ENCODE measurements at regions not wholly inside any gene's neighbourhood (a gene's known extent, or its start where the extent isn't known, plus 50 kb on each side); places are given as distances from the start of the nearest gene placed in this dataset.

- Mint-ChIP-seq H3K27me3 (ENCODE audit: insufficient read depth) (peaks cover 4% of the 10 kb centered on the region), H3K9me3 (no peaks in the 10 kb centered on the region), H3K36me3 (ENCODE audit: low read depth) (no peaks in the 10 kb centered on the region), H3K4me3 (no peak overlapping the region), H3K27ac (no peak overlapping the region), H3K4me1 (ENCODE audit: low read depth) (no peaks in the 10 kb centered on the region)
- intact Hi-C loops (cut with micrococcal nuclease), result no loop called here
- DNase-seq (ENCODE audit: low spot score), result no peak
Measured at GRCh38 chr11:18878211-18878610, 61.0 kb downstream of the MRGPRX1 start.

GRCh38 chr11:18865951-18866350, 73.3 kb downstream of the MRGPRX1 start:
- no peaks in the 10 kb centered on the region for H3K36me3 Mint-ChIP-seq (ENCODE audit: low read depth)
- peaks cover 3% of the 10 kb centered on the region for H3K27me3 Mint-ChIP-seq (ENCODE audit: insufficient read depth)
- H3K4me1 Mint-ChIP-seq (ENCODE audit: low read depth), result no peaks in the 10 kb centered on the region
- no peaks in the 10 kb centered on the region for H3K9me3 Mint-ChIP-seq
- H3K27ac Mint-ChIP-seq, result no peak overlapping the region
- H3K4me3 Mint-ChIP-seq, result no peak overlapping the region
- intact Hi-C loops (cut with micrococcal nuclease), result no loop called here
- no peak for DNase-seq (ENCODE audit: low spot score)

DNA sequence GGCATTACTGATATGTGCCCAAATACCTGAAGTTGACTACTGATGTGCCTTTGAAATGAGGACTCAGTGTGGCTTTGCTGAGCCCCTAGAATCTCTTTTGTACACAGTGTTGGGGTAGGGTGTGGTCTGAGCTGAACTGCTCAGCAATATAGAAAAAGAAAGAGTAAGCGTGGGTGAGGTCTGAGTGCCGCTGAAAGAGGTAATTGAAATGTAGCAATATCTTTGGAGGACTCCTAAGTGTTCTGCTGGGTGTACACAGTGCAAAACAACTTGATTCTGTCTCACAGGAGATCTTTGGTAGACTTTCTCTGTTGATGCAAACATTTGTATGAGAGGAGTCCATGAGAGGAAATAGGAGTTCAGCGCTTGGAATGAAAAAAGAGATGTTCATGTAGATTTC, 73.7 kb upstream of the PTPN5 start:
- Mint-ChIP-seq H3K4me1 (ENCODE audit: low read depth) (no peaks in the 10 kb centered on the region), H3K27ac (no peak overlapping the region), H3K4me3 (no peak overlapping the region), H3K36me3 (ENCODE audit: low read depth) (no peaks in the 10 kb centered on the region), H3K9me3 (no peaks in the 10 kb centered on the region), H3K27me3 (ENCODE audit: insufficient read depth) (peaks cover 3% of the 10 kb centered on the region)
- no peak for DNase-seq (ENCODE audit: low spot score)
- intact Hi-C loops (cut with micrococcal nuclease), result no loop called here

GRCh38 chr11:18853086-18853720, 61.6 kb upstream of the PTPN5 start:
- intact Hi-C loops (cut with micrococcal nuclease), result loop anchor here (1.0 kb wide), 1 partner anchor 78 kb away; no protein-coding TSS in a partner anchor

GRCh38 chr11:18849406-18849805, 57.8 kb upstream of the PTPN5 start:
- no peaks in the 10 kb centered on the region for H3K4me1 Mint-ChIP-seq (ENCODE audit: low read depth)
- H3K4me3 Mint-ChIP-seq, result no peak overlapping the region
- no peak for DNase-seq (ENCODE audit: low spot score)
- H3K36me3 Mint-ChIP-seq (ENCODE audit: low read depth), result no peaks in the 10 kb centered on the region
- H3K27ac Mint-ChIP-seq, result no peak overlapping the region
- peaks cover 20% of the 10 kb centered on the region for H3K27me3 Mint-ChIP-seq (ENCODE audit: insufficient read depth)
- no peaks in the 10 kb centered on the region for H3K9me3 Mint-ChIP-seq
- intact Hi-C loops (cut with micrococcal nuclease), result no loop called here

More at GRCh38 chr11:18853086-18853720, 61.6 kb upstream of the PTPN5 start:
- H3K36me3 Mint-ChIP-seq (ENCODE audit: low read depth), result no peaks in the 10 kb centered on the region
- DNase-seq (ENCODE audit: low spot score), result no peak
- no peak overlapping the region for H3K27ac Mint-ChIP-seq
- no peaks in the 10 kb centered on the region for H3K4me1 Mint-ChIP-seq (ENCODE audit: low read depth)
- peaks cover 18% of the 10 kb centered on the region for H3K27me3 Mint-ChIP-seq (ENCODE audit: insufficient read depth)
- no peak overlapping the region for H3K4me3 Mint-ChIP-seq
- H3K9me3 Mint-ChIP-seq, result no peaks in the 10 kb centered on the region

DNA sequence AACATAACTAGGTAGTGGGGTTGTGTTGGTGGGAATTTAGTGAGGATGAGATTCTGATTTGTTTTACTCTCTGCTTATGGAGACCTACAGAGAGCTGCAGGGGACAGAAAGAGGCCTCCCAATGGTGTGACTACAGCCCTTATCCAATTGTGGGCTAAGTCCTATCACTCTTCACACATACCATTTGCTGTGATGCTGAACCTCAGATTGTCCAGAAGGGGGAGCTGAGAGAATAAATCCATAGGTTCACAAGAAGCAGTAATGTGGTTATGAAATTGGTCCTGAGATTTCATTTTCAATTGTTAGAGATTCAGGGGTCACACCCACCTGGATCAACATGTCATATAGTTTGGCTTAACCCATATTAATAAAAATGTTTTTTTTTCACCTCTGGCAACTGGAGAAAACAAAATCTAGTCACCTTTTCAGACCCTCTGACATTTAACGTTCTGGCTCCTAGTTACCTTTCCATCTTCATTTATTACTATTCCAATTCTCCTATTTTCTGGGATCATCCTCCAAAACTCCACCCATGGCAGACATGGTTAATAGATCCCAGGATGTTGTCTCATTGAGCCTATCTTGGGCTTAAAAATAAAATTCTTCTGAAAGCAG, 53.3 kb upstream of the PTPN5 start:
- intact Hi-C loops (cut with micrococcal nuclease), result no loop called here
- no peaks in the 10 kb centered on the region for H3K4me1 Mint-ChIP-seq (ENCODE audit: low read depth)

More for the DNA sequence above, 53.3 kb upstream of the PTPN5 start:
- DNase-seq (ENCODE audit: low spot score), result no peak
- Mint-ChIP-seq H3K36me3 (ENCODE audit: low read depth) (no peaks in the 10 kb centered on the region), H3K27me3 (ENCODE audit: insufficient read depth) (peaks cover 24% of the 10 kb centered on the region), H3K27ac (no peak overlapping the region), H3K4me3 (no peak overlapping the region), H3K9me3 (peaks cover 13% of the 10 kb centered on the region)
